Ishikawa (cell line): ENCODE measurements at regions not wholly inside any gene's neighbourhood (a gene's known extent, or its start where the extent isn't known, plus 50 kb on each side); places are given as distances from the start of the nearest gene placed in this dataset.

Source experiments
- EGR1 ChIP-seq: IDR thresholded peaks from 2 replicates; pipeline ENCODE4 v1.6.1; 2012
- EP300 ChIP-seq: IDR thresholded peaks from 2 replicates; pipeline ENCODE4 v1.6.1; 2012; ENCODE audit warnings: borderline replicate concordance
- MAX ChIP-seq: IDR thresholded peaks from 2 replicates; pipeline ENCODE4 v1.6.1; 2012
- RAD21 ChIP-seq: IDR thresholded peaks from 2 replicates; pipeline ENCODE4 v1.6.1; 2012; ENCODE audit warnings: low read depth
- TAF1 ChIP-seq: IDR thresholded peaks from 2 replicates; pipeline ENCODE4 v1.6.1; 2012; ENCODE audit warnings: low read depth, mild to moderate bottlenecking
- TCF12 ChIP-seq: IDR thresholded peaks from 2 replicates; pipeline ENCODE4 v1.6.1; 2012; ENCODE audit warnings: low read depth
- YY1 ChIP-seq: IDR thresholded peaks from 2 replicates; pipeline ENCODE4 v1.6.1; 2012; ENCODE audit warnings: low read depth
- ZBTB7A ChIP-seq: IDR thresholded peaks from 2 replicates; pipeline ENCODE4 v1.6.1; 2012; ENCODE audit warnings: low read depth

- no peak for TF ChIP-seq EP300
- no peak for TF ChIP-seq RAD21
- TF ChIP-seq EGR1 = no peak
- no peak for TF ChIP-seq MAX
- TF ChIP-seq YY1 = no peak
- TF ChIP-seq TCF12 = no peak
- no peak for TF ChIP-seq TAF1
- TF ChIP-seq ZBTB7A = no peak
These were observed 418.5 kb downstream of the RWDD3 start for GRCh38 chr1:95652423-95652965.
